ENCODE measurements at regions not wholly inside any gene's neighbourhood (a gene's known extent, or its start where the extent isn't known, plus 50 kb on each side); places are given as distances from the start of the nearest gene placed in this dataset.
"Not testable (repeated sequence)": the region's sequence is repeated elsewhere in the genome, so short reads cannot be mapped to it uniquely, and the experiment has no call there.

- H3K9me3 Mint-ChIP-seq: no peaks in the 10 kb centered on the region
- peaks cover 11% of the 10 kb centered on the region for H3K27me3 Mint-ChIP-seq (ENCODE audit: low read depth)
- H3K4me1 Mint-ChIP-seq: peaks cover 58% of the 10 kb centered on the region
- H3K4me3 Mint-ChIP-seq: no peak overlapping the region
- H3K36me3 Mint-ChIP-seq (ENCODE audit: low read depth): no peaks in the 10 kb centered on the region
- TF ChIP-seq CTCF (IDR thresholded peaks at IDR 0.05; ENCODE audit: unreplicated experiment in 3 of 3): no peak
- H3K27ac Mint-ChIP-seq: peak overlapping the region; percentile 40 to 81 (median 49)
Observed at GRCh38 chr1:235054466-235054865, 74.2 kb downstream of the TOMM20 start.

- Mint-ChIP-seq H3K27ac (peak overlapping the region; percentile 6 to 68 (median 16)), H3K4me1 (peaks cover 56% of the 10 kb centered on the region), H3K36me3 (ENCODE audit: low read depth) (no peaks in the 10 kb centered on the region), H3K4me3 (no peak overlapping the region), H3K27me3 (ENCODE audit: low read depth) (peaks cover 10% of the 10 kb centered on the region), H3K9me3 (no peaks in the 10 kb centered on the region)
- TF ChIP-seq CTCF (IDR thresholded peaks at IDR 0.05; ENCODE audit: unreplicated experiment in 3 of 3): no peak
Observed at GRCh38 chr1:235052067-235053008, 76.3 kb downstream of the TOMM20 start.

GRCh38 chr1:235051521-235051920 lies 77.1 kb downstream of the TOMM20 start:
- peaks cover 55% of the 10 kb centered on the region for H3K4me1 Mint-ChIP-seq
- TF ChIP-seq CTCF (IDR thresholded peaks at IDR 0.05; ENCODE audit: unreplicated experiment in 3 of 3): no peak
- no peaks in the 10 kb centered on the region for H3K9me3 Mint-ChIP-seq
- no peak overlapping the region for H3K4me3 Mint-ChIP-seq
- H3K36me3 Mint-ChIP-seq (ENCODE audit: low read depth): no peaks in the 10 kb centered on the region
- H3K27me3 Mint-ChIP-seq (ENCODE audit: low read depth): peaks cover 3% of the 10 kb centered on the region
- peak overlapping the region; percentile 16 to 68 (median 49) for H3K27ac Mint-ChIP-seq

GRCh38 chr1:235050911-235051360 lies 77.7 kb downstream of the TOMM20 start:
- H3K27me3 Mint-ChIP-seq (ENCODE audit: low read depth): peaks cover 6% of the 10 kb centered on the region
- H3K4me1 Mint-ChIP-seq: peaks cover 55% of the 10 kb centered on the region
- H3K27ac Mint-ChIP-seq: peak overlapping the region; percentile 16 to 68 (median 49)
- H3K9me3 Mint-ChIP-seq: no peaks in the 10 kb centered on the region
- no peak for TF ChIP-seq CTCF (IDR thresholded peaks at IDR 0.05; ENCODE audit: unreplicated experiment in 3 of 3)
- no peaks in the 10 kb centered on the region for H3K36me3 Mint-ChIP-seq (ENCODE audit: low read depth)
- no peak overlapping the region for H3K4me3 Mint-ChIP-seq

- H3K4me3 Mint-ChIP-seq, H3K9me3 Mint-ChIP-seq: not testable (repeated sequence)
- H3K27ac Mint-ChIP-seq: peak overlapping the region; percentile 82 to 86 (median 85)
Observed at GRCh38 chr1:235049716-235050378, 78.8 kb downstream of the TOMM20 start.

GRCh38 chr1:235049217-235049616 lies 79.4 kb downstream of the TOMM20 start:
- no peaks in the 10 kb centered on the region for H3K36me3 Mint-ChIP-seq (ENCODE audit: low read depth)
- H3K4me1 Mint-ChIP-seq: peaks cover 58% of the 10 kb centered on the region
- TF ChIP-seq CTCF (IDR thresholded peaks at IDR 0.05; ENCODE audit: unreplicated experiment in 3 of 3): no peak
- no peaks in the 10 kb centered on the region for H3K9me3 Mint-ChIP-seq
- peaks cover 6% of the 10 kb centered on the region for H3K27me3 Mint-ChIP-seq (ENCODE audit: low read depth)
- H3K27ac Mint-ChIP-seq: peak overlapping the region; percentile 82 to 86 (median 85)
- H3K4me3 Mint-ChIP-seq: no peak overlapping the region

More at GRCh38 chr1:235049716-235050378, 78.8 kb downstream of the TOMM20 start:
- H3K36me3 Mint-ChIP-seq (ENCODE audit: low read depth); H3K27me3 Mint-ChIP-seq (ENCODE audit: low read depth): not testable (repeated sequence)
- peaks cover 60% of the 10 kb centered on the region for H3K4me1 Mint-ChIP-seq
